ENCODE measurements at regions not wholly inside any gene's neighbourhood (a gene's known extent, or its start where the extent isn't known, plus 50 kb on each side); places are given as distances from the start of the nearest gene placed in this dataset.

GRCh38 chr5:144698484-144698883, 527.8 kb downstream of the KCTD16 start:
- H3K18ac ChIP-seq (ENCODE audit: low read length): no peak overlapping the region
- H3K9ac ChIP-seq (ENCODE audit: low read length): no peak overlapping the region
- no peak overlapping the region for H2BK12ac ChIP-seq (ENCODE audit: low read length)
- no peaks in the 10 kb centered on the region for H3K79me2 ChIP-seq (ENCODE audit: control insufficient read depth, insufficient read depth, low read length, poor library complexity)
- H3K4me3 ChIP-seq (ENCODE audit: low read depth, low read length): no peak overlapping the region
- H3K36me3 ChIP-seq (ENCODE audit: control insufficient read depth in 1 of 2, insufficient read depth in 2 of 2, low read length in 2 of 2): no peaks in the 10 kb centered on the region
- no CpG with 5 or more reads among the region's 2 CpGs for WGBS (ENCODE audit: extremely low coverage, insufficient coverage, insufficient read length)
- no peaks in the 10 kb centered on the region for H3K9me3 ChIP-seq (ENCODE audit: insufficient read depth, low read depth, low read length)
- H3K23ac ChIP-seq (ENCODE audit: low read length): no peak overlapping the region
- no peak overlapping the region for H2BK120ac ChIP-seq (ENCODE audit: insufficient read depth, low read length, poor library complexity)
- no peaks in the 10 kb centered on the region for H3K27me3 ChIP-seq (ENCODE audit: insufficient read depth, low read length)
- no peak overlapping the region for H2AK5ac ChIP-seq (ENCODE audit: low read length)
- H3K4ac ChIP-seq (ENCODE audit: low read depth, low read length): no peak overlapping the region
- no peak overlapping the region for H2BK5ac ChIP-seq (ENCODE audit: low read depth, low read length, poor library complexity)
- H3K4me1 ChIP-seq (ENCODE audit: control insufficient read depth in 1 of 2, insufficient read depth in 2 of 2, low read length in 2 of 2): no peaks in the 10 kb centered on the region
- H2AFZ ChIP-seq (ENCODE audit: insufficient read depth, low read length, poor library complexity): no peak overlapping the region
- H3K79me1 ChIP-seq (ENCODE audit: low read length): no peaks in the 10 kb centered on the region
- no peak for DNase-seq
- no peak overlapping the region for H4K12ac ChIP-seq (ENCODE audit: low read depth, low read length)
- no peak overlapping the region for H3K14ac ChIP-seq (ENCODE audit: low read length)
- H3K4me2 ChIP-seq (ENCODE audit: low read length): no peak overlapping the region
- no peak overlapping the region for H4K8ac ChIP-seq (ENCODE audit: low read depth, low read length)
- H3K27ac ChIP-seq (ENCODE audit: low read depth, low read length): no peak overlapping the region
- H4K91ac ChIP-seq (ENCODE audit: low read depth, low read length): no peak overlapping the region

- no peak overlapping the region for H2AFZ ChIP-seq (ENCODE audit: insufficient read depth, low read length, poor library complexity)
- no peak overlapping the region for H3K9ac ChIP-seq (ENCODE audit: low read length)
- no peak overlapping the region for H2BK12ac ChIP-seq (ENCODE audit: low read length)
- no peak overlapping the region for H3K4me2 ChIP-seq (ENCODE audit: low read length)
- no peaks in the 10 kb centered on the region for H3K9me3 ChIP-seq (ENCODE audit: insufficient read depth, low read depth, low read length)
- WGBS (ENCODE audit: extremely low coverage, insufficient coverage, insufficient read length): no CpG with 5 or more reads among the region's 1 CpG
- no peak overlapping the region for H3K27ac ChIP-seq (ENCODE audit: low read depth, low read length)
- H3K4me1 ChIP-seq (ENCODE audit: control insufficient read depth in 1 of 2, insufficient read depth in 2 of 2, low read length in 2 of 2): no peaks in the 10 kb centered on the region
- H3K18ac ChIP-seq (ENCODE audit: low read length): no peak overlapping the region
- H3K4ac ChIP-seq (ENCODE audit: low read depth, low read length): no peak overlapping the region
- no peaks in the 10 kb centered on the region for H3K36me3 ChIP-seq (ENCODE audit: control insufficient read depth in 1 of 2, insufficient read depth in 2 of 2, low read length in 2 of 2)
- no peak overlapping the region for H4K12ac ChIP-seq (ENCODE audit: low read depth, low read length)
- H2AK5ac ChIP-seq (ENCODE audit: low read length): no peak overlapping the region
- no peak overlapping the region for H2BK120ac ChIP-seq (ENCODE audit: insufficient read depth, low read length, poor library complexity)
- no peak overlapping the region for H3K23ac ChIP-seq (ENCODE audit: low read length)
- DNase-seq: no peak
- H2BK5ac ChIP-seq (ENCODE audit: low read depth, low read length, poor library complexity): no peak overlapping the region
- H4K91ac ChIP-seq (ENCODE audit: low read depth, low read length): no peak overlapping the region
- no peaks in the 10 kb centered on the region for H3K79me2 ChIP-seq (ENCODE audit: control insufficient read depth, insufficient read depth, low read length, poor library complexity)
- H3K14ac ChIP-seq (ENCODE audit: low read length): no peak overlapping the region
- no peaks in the 10 kb centered on the region for H3K79me1 ChIP-seq (ENCODE audit: low read length)
- H3K27me3 ChIP-seq (ENCODE audit: insufficient read depth, low read length): no peaks in the 10 kb centered on the region
- no peak overlapping the region for H3K4me3 ChIP-seq (ENCODE audit: low read depth, low read length)
- H4K8ac ChIP-seq (ENCODE audit: low read depth, low read length): no peak overlapping the region
Measured at GRCh38 chr5:144697847-144698262, 527.2 kb downstream of the KCTD16 start.

- Histone ChIP-seq H2BK120ac (ENCODE audit: insufficient read depth, low read length, poor library complexity) (no peak overlapping the region), H2AK5ac (ENCODE audit: low read length) (no peak overlapping the region), H3K4me2 (ENCODE audit: low read length) (no peak overlapping the region), H3K18ac (ENCODE audit: low read length) (no peak overlapping the region), H4K8ac (ENCODE audit: low read depth, low read length) (no peak overlapping the region), H3K79me2 (ENCODE audit: control insufficient read depth, insufficient read depth, low read length, poor library complexity) (no peaks in the 10 kb centered on the region), H2BK5ac (ENCODE audit: low read depth, low read length, poor library complexity) (no peak overlapping the region), H4K91ac (ENCODE audit: low read depth, low read length) (no peak overlapping the region), H3K9me3 (ENCODE audit: insufficient read depth, low read depth, low read length) (no peaks in the 10 kb centered on the region), H3K36me3 (ENCODE audit: control insufficient read depth in 1 of 2, insufficient read depth in 2 of 2, low read length in 2 of 2) (no peaks in the 10 kb centered on the region), H3K4me3 (ENCODE audit: low read depth, low read length) (no peak overlapping the region), H3K14ac (ENCODE audit: low read length) (no peak overlapping the region), H4K12ac (ENCODE audit: low read depth, low read length) (no peak overlapping the region), H3K79me1 (ENCODE audit: low read length) (no peaks in the 10 kb centered on the region), H2BK12ac (ENCODE audit: low read length) (no peak overlapping the region), H3K9ac (ENCODE audit: low read length) (no peak overlapping the region), H3K27me3 (ENCODE audit: insufficient read depth, low read length) (no peaks in the 10 kb centered on the region), H3K23ac (ENCODE audit: low read length) (no peak overlapping the region), H3K4me1 (ENCODE audit: control insufficient read depth in 1 of 2, insufficient read depth in 2 of 2, low read length in 2 of 2) (no peaks in the 10 kb centered on the region), H2AFZ (ENCODE audit: insufficient read depth, low read length, poor library complexity) (no peak overlapping the region), H3K27ac (ENCODE audit: low read depth, low read length) (no peak overlapping the region), H3K4ac (ENCODE audit: low read depth, low read length) (no peak overlapping the region)
- DNase-seq: no peak
- 100% methylated on average over 2 of the region's 3 CpGs for WGBS (ENCODE audit: extremely low coverage, insufficient coverage, insufficient read length)
Measured at GRCh38 chr5:144691936-144692335, 521.3 kb downstream of the KCTD16 start.

DNA sequence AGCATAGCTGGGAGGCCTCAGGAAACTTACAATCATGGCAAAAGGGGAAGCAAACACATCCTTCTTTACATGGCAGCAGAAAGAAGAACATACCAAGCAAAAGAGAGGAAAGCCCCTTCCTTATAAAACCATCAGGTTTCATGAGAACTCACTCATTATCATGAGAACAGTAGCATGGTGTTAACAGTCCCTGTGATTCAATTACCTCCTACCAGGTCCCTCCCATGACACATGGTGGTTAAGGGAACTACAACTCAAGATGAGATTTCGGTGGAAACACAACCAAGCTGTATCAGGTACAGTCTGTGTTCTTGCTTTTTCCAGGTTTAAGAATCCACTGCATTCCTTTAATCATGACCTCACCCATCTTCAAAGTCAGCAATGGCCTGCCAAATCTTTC, 514.2 kb downstream of the KCTD16 start:
- H3K18ac ChIP-seq (ENCODE audit: low read length): no peak overlapping the region
- no CpG with 5 or more reads among the region's 1 CpG for WGBS (ENCODE audit: extremely low coverage, insufficient coverage, insufficient read length)

More for the DNA sequence above, 514.2 kb downstream of the KCTD16 start:
- H3K4me1 ChIP-seq (ENCODE audit: control insufficient read depth in 1 of 2, insufficient read depth in 2 of 2, low read length in 2 of 2): no peaks in the 10 kb centered on the region
- H4K91ac ChIP-seq (ENCODE audit: low read depth, low read length): no peak overlapping the region
- H2BK12ac ChIP-seq (ENCODE audit: low read length): no peak overlapping the region
- H3K27me3 ChIP-seq (ENCODE audit: insufficient read depth, low read length): no peaks in the 10 kb centered on the region
- H3K27ac ChIP-seq (ENCODE audit: low read depth, low read length): no peak overlapping the region
- H3K4me3 ChIP-seq (ENCODE audit: low read depth, low read length): no peak overlapping the region
- H2AFZ ChIP-seq (ENCODE audit: insufficient read depth, low read length, poor library complexity): no peak overlapping the region
- no peaks in the 10 kb centered on the region for H3K36me3 ChIP-seq (ENCODE audit: control insufficient read depth in 1 of 2, insufficient read depth in 2 of 2, low read length in 2 of 2)
- no peak overlapping the region for H3K4me2 ChIP-seq (ENCODE audit: low read length)
- no peak overlapping the region for H4K8ac ChIP-seq (ENCODE audit: low read depth, low read length)
- no peak overlapping the region for H2AK5ac ChIP-seq (ENCODE audit: low read length)
- no peak overlapping the region for H4K12ac ChIP-seq (ENCODE audit: low read depth, low read length)
- no peaks in the 10 kb centered on the region for H3K9me3 ChIP-seq (ENCODE audit: insufficient read depth, low read depth, low read length)
- H3K14ac ChIP-seq (ENCODE audit: low read length): no peak overlapping the region
- H2BK5ac ChIP-seq (ENCODE audit: low read depth, low read length, poor library complexity): no peak overlapping the region
- H3K9ac ChIP-seq (ENCODE audit: low read length): no peak overlapping the region
- no peaks in the 10 kb centered on the region for H3K79me1 ChIP-seq (ENCODE audit: low read length)
- no peak overlapping the region for H3K23ac ChIP-seq (ENCODE audit: low read length)
- H3K4ac ChIP-seq (ENCODE audit: low read depth, low read length): no peak overlapping the region
- DNase-seq: no peak
- H2BK120ac ChIP-seq (ENCODE audit: insufficient read depth, low read length, poor library complexity): no peak overlapping the region
- H3K79me2 ChIP-seq (ENCODE audit: control insufficient read depth, insufficient read depth, low read length, poor library complexity): no peaks in the 10 kb centered on the region

All from trophoblast cell (in vitro differentiated cells and primary cell).